ENCODE measurements at regions not wholly inside any gene's neighbourhood (a gene's known extent, or its start where the extent isn't known, plus 50 kb on each side); places are given as distances from the start of the nearest gene placed in this dataset.

GRCh38 chr6:121760745-121761144 lies 325.3 kb downstream of the GJA1 start:
- H3K9me3 ChIP-seq (ENCODE audit: insufficient read depth, low read depth, low read length), result no peaks in the 10 kb centered on the region
- no peaks in the 10 kb centered on the region for H3K27me3 ChIP-seq (ENCODE audit: insufficient read depth, low read length, poor library complexity, severe bottlenecking)
- H3K4me3 ChIP-seq (ENCODE audit: low read length, poor library complexity, severe bottlenecking), result no peak overlapping the region
- no peaks in the 10 kb centered on the region for H3F3A ChIP-seq (ENCODE audit: low read depth)
- no peaks in the 10 kb centered on the region for H3K4me1 ChIP-seq (ENCODE audit: insufficient read depth, low read length, poor library complexity, severe bottlenecking)
- H3K9ac ChIP-seq (ENCODE audit: low read depth, low read length, poor library complexity, severe bottlenecking), result no peak overlapping the region
- H3K9me2 ChIP-seq (replicated peaks; ENCODE audit: low read depth, low read length), result no peaks in the 10 kb centered on the region
- H2AFZ ChIP-seq (ENCODE audit: low read length), result no peak overlapping the region
- H3K4me2 ChIP-seq (ENCODE audit: low read depth, low read length, poor library complexity, severe bottlenecking), result no peak overlapping the region
- H3K36me3 ChIP-seq (ENCODE audit: insufficient read depth, low read length), result no peaks in the 10 kb centered on the region
- no peak for TF ChIP-seq EZH2phosphoT487 (IDR thresholded peaks at IDR 0.05; ENCODE audit: borderline replicate concordance)
- TF ChIP-seq CTCF (conservative IDR thresholded peaks at IDR 0.05; ENCODE audit: low read length), result no peak
- no peaks in the 10 kb centered on the region for H3K79me2 ChIP-seq (ENCODE audit: insufficient read depth, low read length)
- no peaks in the 10 kb centered on the region for H4K20me1 ChIP-seq (ENCODE audit: insufficient read depth, low read length, poor library complexity, severe bottlenecking)

- no peaks in the 10 kb centered on the region for H3K79me2 ChIP-seq (ENCODE audit: insufficient read depth, low read length)
- no peaks in the 10 kb centered on the region for H3K36me3 ChIP-seq (ENCODE audit: insufficient read depth, low read length)
- H3K9me2 ChIP-seq (replicated peaks; ENCODE audit: low read depth, low read length), result no peaks in the 10 kb centered on the region
- no peak overlapping the region for H3K4me2 ChIP-seq (ENCODE audit: low read depth, low read length, poor library complexity, severe bottlenecking)
- H3K4me1 ChIP-seq (ENCODE audit: insufficient read depth, low read length, poor library complexity, severe bottlenecking), result no peaks in the 10 kb centered on the region
- no peak overlapping the region for H2AFZ ChIP-seq (ENCODE audit: low read length)
- H3K9me3 ChIP-seq (ENCODE audit: insufficient read depth, low read depth, low read length), result no peaks in the 10 kb centered on the region
- no peak overlapping the region for H3K9ac ChIP-seq (ENCODE audit: low read depth, low read length, poor library complexity, severe bottlenecking)
- no peak for TF ChIP-seq CTCF (conservative IDR thresholded peaks at IDR 0.05; ENCODE audit: low read length)
- TF ChIP-seq EZH2phosphoT487 (IDR thresholded peaks at IDR 0.05; ENCODE audit: borderline replicate concordance), result no peak
- H3K27me3 ChIP-seq (ENCODE audit: insufficient read depth, low read length, poor library complexity, severe bottlenecking), result no peaks in the 10 kb centered on the region
- no peak overlapping the region for H3K4me3 ChIP-seq (ENCODE audit: low read length, poor library complexity, severe bottlenecking)
- no peaks in the 10 kb centered on the region for H4K20me1 ChIP-seq (ENCODE audit: insufficient read depth, low read length, poor library complexity, severe bottlenecking)
- H3F3A ChIP-seq (ENCODE audit: low read depth), result no peaks in the 10 kb centered on the region
Observed at GRCh38 chr6:121764493-121764892, 329.0 kb downstream of the GJA1 start.

GRCh38 chr6:121765060-121765459 lies 329.6 kb downstream of the GJA1 start:
- Histone ChIP-seq H3K79me2 (ENCODE audit: insufficient read depth, low read length) (no peaks in the 10 kb centered on the region), H2AFZ (ENCODE audit: low read length) (no peak overlapping the region), H3K4me3 (ENCODE audit: low read length, poor library complexity, severe bottlenecking) (no peak overlapping the region), H3K36me3 (ENCODE audit: insufficient read depth, low read length) (no peaks in the 10 kb centered on the region), H4K20me1 (ENCODE audit: insufficient read depth, low read length, poor library complexity, severe bottlenecking) (no peaks in the 10 kb centered on the region), H3K9ac (ENCODE audit: low read depth, low read length, poor library complexity, severe bottlenecking) (no peak overlapping the region), H3F3A (ENCODE audit: low read depth) (no peaks in the 10 kb centered on the region), H3K9me2 (replicated peaks; ENCODE audit: low read depth, low read length) (no peaks in the 10 kb centered on the region), H3K27me3 (ENCODE audit: insufficient read depth, low read length, poor library complexity, severe bottlenecking) (no peaks in the 10 kb centered on the region), H3K4me1 (ENCODE audit: insufficient read depth, low read length, poor library complexity, severe bottlenecking) (no peaks in the 10 kb centered on the region), H3K9me3 (ENCODE audit: insufficient read depth, low read depth, low read length) (no peaks in the 10 kb centered on the region), H3K4me2 (ENCODE audit: low read depth, low read length, poor library complexity, severe bottlenecking) (no peak overlapping the region)
- TF ChIP-seq CTCF (conservative IDR thresholded peaks at IDR 0.05; ENCODE audit: low read length) (no peak), EZH2phosphoT487 (IDR thresholded peaks at IDR 0.05; ENCODE audit: borderline replicate concordance) (no peak)

Measured in Loucy (cell line).